Heart left ventricle (tissue), 13 donors: ENCODE measurements at regions not wholly inside any gene's neighbourhood (a gene's known extent, or its start where the extent isn't known, plus 50 kb on each side); places are given as distances from the start of the nearest gene placed in this dataset.

Source experiments
- CTCF ChIP-seq, 12 donors: fragments of 200-600 bp; sonication (generic) in 4 of 12; IDR thresholded peaks; one replicate each; pipeline versions ENCODE4 v1.5.0 to v1.8.0; 2018 to 2022; ENCODE audit warnings: antibody characterized with exemption in 12 of 12, mild to moderate bottlenecking in 5 of 12
- POLR2A ChIP-seq, 2 donors: fragments of 450-650 bp; IDR thresholded peaks; one replicate each; pipeline ENCODE4 v1.6.1; 2017; ENCODE audit warnings: antibody characterized with exemption in 2 of 2, mild to moderate bottlenecking in 2 of 2, moderate library complexity in 2 of 2
- donor health status: ischemic (EF 13 %, LVEDD 7.1; RV severe dilation, severe dysfunction).
- donor health status: DM: no; HTN: yes; CAD: no.
- donor health status: DM: no; HTN: no; CAD: no.
- donor health status: ischemic (EF 25% LVEDD 6.9; RV normal size, moderate dysfunction).
- donor health status: ischemic (EF 25% LVEDD 5.7; RV mildly dilated, moderate dysfunction).
- donor health status: ischemic (EF 35%, LVEDD 5.7; RV mildly dilated, moderate dysfunction).
- donor health status: nonischemic (EF 11% LVEDD 7.7; RV severe dilation, severe dysfunction).
- donor health status: DM: yes; HTN: yes; CAD: no.
- donor health status: PGD.
- donor health status: ischemic (EF 29% LVEDD 5.4; RV normal size, mild dysfunction).
- donor health status: nonischemic (EF 23%, LVEDD 6.1; RV moderate dilation, normal function).

DNA sequence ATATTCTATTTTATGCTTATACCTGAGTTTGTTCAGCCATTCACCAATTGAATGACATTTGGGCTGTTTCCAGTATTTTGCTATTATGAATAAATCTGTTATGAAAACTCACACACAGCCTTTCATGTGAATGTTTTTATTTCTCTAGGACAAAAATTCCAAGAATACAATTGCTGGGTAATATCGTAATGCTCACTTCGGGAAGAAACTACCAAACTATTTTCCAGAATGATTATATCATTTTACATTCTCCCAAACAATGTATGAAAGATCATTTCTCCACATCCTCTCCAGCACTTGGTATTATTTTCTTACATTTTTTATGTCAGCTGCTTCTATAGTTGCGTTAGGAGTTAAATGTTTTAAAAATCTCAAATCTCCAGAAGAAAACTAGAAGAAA is 58.3 kb upstream of the LHFPL2 start:
- TF ChIP-seq CTCF (IDR thresholded peaks at IDR 0.05) (no peak), POLR2A (IDR thresholded peaks at IDR 0.05) (no peak)
